Keratinocyte (primary cell): ENCODE measurements at regions not wholly inside any gene's neighbourhood (a gene's known extent, or its start where the extent isn't known, plus 50 kb on each side); places are given as distances from the start of the nearest gene placed in this dataset.

Source experiments
- DNase-seq: peaks from one replicate; pipeline ENCODE4 v3.0.0-alpha.2; 2011; ENCODE audit warnings: low read depth, missing footprints, low spot score
- FAIRE-seq: peaks from 2 replicates; lab custom pipeline; 2011; peaks lifted over from hg19 to GRCh38; lab: Jason Lieb, UNC
- H2AFZ ChIP-seq: 2 replicates; pipeline ENCODE4 v1.6.0; 2012; ENCODE audit warnings: low read length, control low read depth, inconsistent platforms; ENCODE audit not compliant: control insufficient read depth
- H3K27ac ChIP-seq: 2 replicates; pipeline ENCODE4 v1.5.1; 2011; ENCODE audit warnings: low read length; ENCODE audit not compliant: control insufficient read depth, insufficient read depth
- H3K27me3 ChIP-seq: 3 replicates; pipeline ENCODE4 v1.6.0; 2011; ENCODE audit warnings: low read length; ENCODE audit not compliant: control insufficient read depth, insufficient read depth; ENCODE audit errors: extremely low read depth
- H3K36me3 ChIP-seq, 2 experiments: 2 replicates in 1 of 2; 3 replicates in 1 of 2; pipeline ENCODE4 v1.5.1; 2011; ENCODE audit warnings: low read length in 2 of 2, mild to moderate bottlenecking in 1 of 2; ENCODE audit not compliant: control insufficient read depth in 2 of 2, insufficient read depth in 2 of 2; ENCODE audit errors: extremely low read depth in 1 of 2
- H3K4me1 ChIP-seq: 3 replicates; pipeline ENCODE4 v1.5.1; 2011; ENCODE audit warnings: low read length; ENCODE audit not compliant: control insufficient read depth, insufficient read depth; ENCODE audit errors: extremely low read depth
- H3K4me2 ChIP-seq: 3 replicates; pipeline ENCODE4 v1.6.0; 2011; ENCODE audit warnings: low read depth, low read length; ENCODE audit not compliant: control insufficient read depth, insufficient read depth; ENCODE audit errors: extremely low read depth
- H3K4me3 ChIP-seq, 3 experiments: fragments of 200-600 bp in 1 of 3; sonication (generic) in 1 of 3; 2 replicates in 2 of 3; 3 replicates in 1 of 3; pipeline ENCODE4 v1.5.1; 2011 to 2016; ENCODE audit warnings: low read length in 3 of 3, mild to moderate bottlenecking in 3 of 3, control low read depth in 2 of 3, inconsistent platforms in 1 of 3, low read depth in 1 of 3, mixed read lengths in 1 of 3, mixed run types in 1 of 3, moderate library complexity in 1 of 3; ENCODE audit not compliant: control insufficient read depth in 2 of 3, insufficient read depth in 2 of 3; ENCODE audit errors: extremely low read depth in 1 of 3
- H3K79me2 ChIP-seq: 2 replicates; pipeline ENCODE4 v1.6.0; 2012; ENCODE audit warnings: low read length; ENCODE audit not compliant: control insufficient read depth, insufficient read depth
- H3K9ac ChIP-seq: 3 replicates; pipeline ENCODE4 v1.6.0; 2011; ENCODE audit warnings: low read length; ENCODE audit not compliant: control insufficient read depth, insufficient read depth; ENCODE audit errors: extremely low read depth
- H3K9me1 ChIP-seq: 3 replicates; pipeline ENCODE4 v1.6.0; 2011; ENCODE audit warnings: low read length; ENCODE audit not compliant: control insufficient read depth, insufficient read depth; ENCODE audit errors: extremely low read depth
- H3K9me3 ChIP-seq: 2 replicates; pipeline ENCODE4 v1.5.1; 2012; ENCODE audit warnings: low read depth, low read length; ENCODE audit not compliant: control insufficient read depth
- H4K20me1 ChIP-seq: 3 replicates; pipeline ENCODE4 v1.6.0; 2011; ENCODE audit warnings: low read length; ENCODE audit not compliant: control insufficient read depth, insufficient read depth; ENCODE audit errors: extremely low read depth
- CTCF ChIP-seq, 3 experiments: IDR thresholded peaks in 1 of 3; conservative IDR thresholded peaks in 1 of 3; optimal IDR thresholded peaks in 1 of 3; 2 replicates in 2 of 3; 3 replicates in 1 of 3; pipeline versions ENCODE3 to v1.5.1; 2011; ENCODE audit warnings: low read length in 3 of 3, mild to moderate bottlenecking in 3 of 3, moderate library complexity in 2 of 3, control low read depth in 1 of 3, inconsistent platforms in 1 of 3; ENCODE audit not compliant: insufficient read depth in 2 of 3; ENCODE audit errors: extremely low read depth in 1 of 3
- EZH2 ChIP-seq: IDR thresholded peaks from one replicate; pipeline ENCODE4 v1.6.1; 2012; ENCODE audit warnings: inconsistent platforms, mild to moderate bottlenecking, low read length, moderate library complexity
- dilution Hi-C: fragments of 300-500 bp; cut with MboI; formaldehyde crosslinking; loops from one replicate; pipeline ENCODE4 v1.7.0; 2020; ENCODE audit warnings: low sequenced_read_pairs; ENCODE audit not compliant: extremely low pct_ligation_motif_present

- FAIRE-seq (no peak), DNase-seq (no peak)
- H3K4me2 ChIP-seq = no peak overlapping the region
- H2AFZ ChIP-seq = no peak overlapping the region
- H3K36me3 ChIP-seq = no peaks in the 10 kb centered on the region
- H4K20me1 ChIP-seq = no peaks in the 10 kb centered on the region
- H3K4me3 ChIP-seq = no peak overlapping the region
- no peaks in the 10 kb centered on the region for H3K27me3 ChIP-seq
- H3K9ac ChIP-seq = no peak overlapping the region
- H3K9me1 ChIP-seq = no peaks in the 10 kb centered on the region
- dilution Hi-C loops = no loop called here
- no peaks in the 10 kb centered on the region for H3K4me1 ChIP-seq
- no peaks in the 10 kb centered on the region for H3K9me3 ChIP-seq
- no peak overlapping the region for H3K27ac ChIP-seq
- TF ChIP-seq CTCF (optimal IDR thresholded peaks at IDR 0.05 in 1 of 3, IDR thresholded peaks at IDR 0.05 in 1 of 3, conservative IDR thresholded peaks at IDR 0.05 in 1 of 3; ENCODE audit: extremely low read depth in 1 of 3, insufficient read depth in 2 of 3, low read length in 3 of 3) = no peak
- TF ChIP-seq EZH2 = no peak
- H3K79me2 ChIP-seq = no peaks in the 10 kb centered on the region
Observed at GRCh38 chr2:185130685-185131084, 532.4 kb downstream of the ZNF804A start.

GRCh38 chr2:185132501-185133041 is 534.2 kb downstream of the ZNF804A start:
- FAIRE-seq (no peak), DNase-seq (no peak)
- Histone ChIP-seq H3K4me2 (no peak overlapping the region), H3K4me3 (no peak overlapping the region), H3K4me1 (no peaks in the 10 kb centered on the region), H4K20me1 (no peaks in the 10 kb centered on the region), H3K9me1 (no peaks in the 10 kb centered on the region), H3K9ac (no peak overlapping the region), H3K27ac (no peak overlapping the region), H3K79me2 (no peaks in the 10 kb centered on the region), H2AFZ (no peak overlapping the region), H3K27me3 (no peaks in the 10 kb centered on the region), H3K36me3 (no peaks in the 10 kb centered on the region), H3K9me3 (no peaks in the 10 kb centered on the region)
- TF ChIP-seq CTCF (optimal IDR thresholded peaks at IDR 0.05 in 1 of 3, IDR thresholded peaks at IDR 0.05 in 1 of 3, conservative IDR thresholded peaks at IDR 0.05 in 1 of 3; ENCODE audit: extremely low read depth in 1 of 3, insufficient read depth in 2 of 3, low read length in 3 of 3) = no peak
- no peak for TF ChIP-seq EZH2
- dilution Hi-C loops = no loop called here
